ENCODE measurements at regions not wholly inside any gene's neighbourhood (a gene's known extent, or its start where the extent isn't known, plus 50 kb on each side); places are given as distances from the start of the nearest gene placed in this dataset.

DNA sequence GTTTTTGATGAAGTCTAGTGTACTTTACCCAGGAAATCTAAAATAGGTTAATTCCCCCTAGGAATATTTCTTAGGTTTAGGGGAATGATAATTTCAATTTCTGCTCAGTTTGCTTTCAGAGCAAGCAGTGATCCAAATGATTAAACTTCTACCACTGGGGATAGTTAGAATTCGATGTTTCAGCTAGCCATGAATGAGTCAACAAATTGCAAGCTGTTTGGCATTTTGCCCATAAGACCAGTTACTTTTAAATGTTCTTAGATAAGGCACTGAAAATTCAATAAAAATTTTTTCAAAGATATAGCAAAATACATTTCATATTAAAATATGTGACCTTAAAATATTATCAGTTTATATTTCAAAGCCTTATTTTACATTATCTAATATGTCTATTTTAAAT lies 993.6 kb downstream of the ARAP2 start:
- Histone ChIP-seq H3K4me1 (no peaks in the 10 kb centered on the region), H3K27me3 (no peaks in the 10 kb centered on the region), H3K36me3 (no peaks in the 10 kb centered on the region), H3K9me3 (replicated peaks) (no peaks in the 10 kb centered on the region), H3K27ac (no peak overlapping the region), H3K4me3 (no peak overlapping the region)
- no peak for DNase-seq

DNA sequence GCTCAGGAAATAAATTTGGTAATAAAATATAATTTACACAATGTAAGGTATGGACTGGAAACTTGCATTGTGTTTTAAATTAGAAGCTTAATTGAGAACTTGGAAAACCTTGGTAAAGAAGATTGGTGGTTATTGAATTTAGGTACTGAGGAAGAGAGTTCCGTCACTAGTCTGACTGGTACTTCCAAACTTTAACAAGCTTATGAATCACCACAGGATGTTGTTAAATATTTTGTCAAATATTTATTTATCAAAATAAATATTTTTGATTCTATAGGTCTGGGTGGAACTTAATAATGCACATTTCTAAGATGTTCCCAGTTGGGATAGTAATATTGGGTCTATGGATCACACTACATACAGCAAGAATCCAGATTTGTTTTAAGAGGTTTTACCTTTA lies 992.2 kb downstream of the ARAP2 start:
- no peak for DNase-seq
- Histone ChIP-seq H3K27me3 (no peaks in the 10 kb centered on the region), H3K4me3 (no peak overlapping the region), H3K4me1 (no peaks in the 10 kb centered on the region), H3K27ac (no peak overlapping the region), H3K36me3 (no peaks in the 10 kb centered on the region), H3K9me3 (replicated peaks) (no peaks in the 10 kb centered on the region)

DNA sequence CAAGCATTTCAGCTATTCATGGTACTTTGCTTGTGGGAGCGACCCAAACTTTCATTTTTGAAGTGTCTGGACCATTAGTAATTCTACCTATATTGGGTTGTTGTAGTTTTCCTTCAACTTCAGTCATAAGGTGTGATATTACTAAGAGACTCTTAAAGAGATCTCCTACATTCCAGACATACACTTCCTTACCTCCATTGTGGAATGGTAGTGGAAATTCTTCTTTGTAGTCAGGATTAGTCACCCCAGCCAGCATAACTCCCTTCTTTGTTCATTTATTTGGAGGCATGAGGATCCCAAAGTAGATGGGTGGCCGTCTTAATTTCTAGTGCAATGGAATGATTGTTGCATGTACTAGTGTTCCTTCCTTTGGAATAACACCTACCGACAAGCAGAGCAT lies 991.4 kb downstream of the ARAP2 start:
- H3K36me3 ChIP-seq = no peaks in the 10 kb centered on the region
- H3K4me3 ChIP-seq = no peak overlapping the region
- no peak overlapping the region for H3K27ac ChIP-seq
- H3K9me3 ChIP-seq (replicated peaks) = no peaks in the 10 kb centered on the region
- no peaks in the 10 kb centered on the region for H3K4me1 ChIP-seq
- no peaks in the 10 kb centered on the region for H3K27me3 ChIP-seq
- DNase-seq = no peak

DNA sequence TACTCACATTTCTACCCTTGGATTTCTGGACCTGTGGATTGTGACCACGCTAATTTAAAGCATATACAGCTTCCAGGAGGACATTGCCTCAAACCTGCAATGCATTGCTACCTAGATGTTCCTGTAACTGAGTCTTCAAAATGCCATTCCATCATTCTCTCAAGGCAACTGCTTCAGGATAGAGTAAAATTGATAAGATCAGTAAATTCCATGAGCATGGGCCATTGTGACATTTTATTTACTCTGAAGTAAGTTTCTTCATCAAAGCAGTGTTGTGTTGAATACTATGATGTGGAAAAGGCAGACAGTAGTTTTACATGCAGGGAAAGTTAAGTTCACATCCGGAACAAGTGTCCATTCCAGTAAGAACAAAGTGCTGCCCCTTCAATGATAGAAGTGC lies 991.0 kb downstream of the ARAP2 start:
- H3K27ac ChIP-seq = no peak overlapping the region
- no peak overlapping the region for H3K4me3 ChIP-seq
- H3K4me1 ChIP-seq = no peaks in the 10 kb centered on the region
- H3K36me3 ChIP-seq = no peaks in the 10 kb centered on the region
- no peaks in the 10 kb centered on the region for H3K27me3 ChIP-seq
- DNase-seq = no peak
- no peaks in the 10 kb centered on the region for H3K9me3 ChIP-seq (replicated peaks)

DNA sequence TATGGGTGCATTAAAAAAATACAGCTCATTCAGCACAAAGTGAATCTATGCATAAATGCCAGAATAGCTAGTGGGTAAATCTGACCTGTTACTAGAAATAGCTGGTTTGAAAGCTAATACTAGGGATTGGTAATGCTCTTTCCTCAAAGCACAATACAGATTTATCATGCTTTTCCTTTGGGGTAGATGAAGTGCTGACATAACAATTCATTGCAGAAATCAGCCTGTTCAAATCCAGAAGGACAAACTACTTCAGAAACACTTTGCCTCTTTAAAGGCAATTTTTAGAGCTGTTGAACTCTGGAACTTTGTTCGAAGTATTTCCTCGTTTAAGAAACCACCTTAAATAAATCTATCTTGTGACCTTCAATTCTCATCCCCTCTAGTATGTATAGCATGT lies 957.9 kb downstream of the ARAP2 start:
- H3K9me3 ChIP-seq (replicated peaks) = no peaks in the 10 kb centered on the region; the same call in 1 of the 2 replicates
- no peaks in the 10 kb centered on the region for H3K4me1 ChIP-seq
- H3K4me3 ChIP-seq = no peak overlapping the region
- H3K27me3 ChIP-seq = no peaks in the 10 kb centered on the region; the same call in 1 of the 2 replicates
- no peak overlapping the region for H3K27ac ChIP-seq
- no peak for DNase-seq
- H3K36me3 ChIP-seq = no peaks in the 10 kb centered on the region

DNA sequence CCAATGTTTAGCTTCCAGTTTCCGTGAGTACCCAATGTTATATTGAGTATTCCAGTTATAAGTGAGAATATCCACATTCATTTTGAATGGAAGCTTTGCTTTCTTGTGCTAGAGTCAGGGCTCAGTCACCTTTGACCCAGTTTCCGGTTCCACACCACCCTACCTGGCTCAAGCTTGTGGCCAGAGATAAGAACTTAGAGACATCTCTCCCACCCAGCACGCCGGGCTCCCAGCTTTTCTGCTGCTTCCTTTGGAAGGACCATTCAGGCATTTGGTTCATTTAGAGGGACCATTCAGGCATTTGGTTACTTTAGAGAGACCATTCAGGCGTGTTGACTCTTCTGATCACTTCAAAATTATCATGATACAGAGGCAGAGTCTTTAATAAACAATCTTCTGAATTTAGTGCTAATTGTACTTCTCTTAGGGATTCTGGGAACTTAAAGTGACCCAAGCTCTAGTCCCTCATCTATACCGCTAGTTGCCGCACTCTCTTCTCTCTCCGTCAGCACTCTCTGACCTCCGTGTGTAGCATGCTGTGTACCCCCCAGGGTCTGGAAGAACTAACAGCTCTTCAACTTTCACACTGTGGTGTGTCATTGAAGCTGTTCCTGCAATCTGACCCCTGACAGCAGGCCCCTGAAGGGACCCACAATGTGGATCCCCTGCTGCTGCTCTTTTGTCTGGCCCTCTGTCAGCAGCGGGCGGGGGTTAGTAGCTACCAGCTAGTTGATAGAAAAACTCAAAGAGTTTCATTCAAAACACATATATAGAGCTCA lies 943.1 kb downstream of the ARAP2 start:
- DNase-seq = peak in 1 of 2 experiments; percentile 2
- Histone ChIP-seq H3K4me1 (no peaks in the 10 kb centered on the region), H3K9me3 (replicated peaks) (no peaks in the 10 kb centered on the region), H3K27me3 (0 out of 2 replicates have a peak, but pooled peaks cover 4% of the 10 kb centered on the region), H3K36me3 (no peaks in the 10 kb centered on the region), H3K4me3 (no peak overlapping the region), H3K27ac (no peak overlapping the region)

DNA sequence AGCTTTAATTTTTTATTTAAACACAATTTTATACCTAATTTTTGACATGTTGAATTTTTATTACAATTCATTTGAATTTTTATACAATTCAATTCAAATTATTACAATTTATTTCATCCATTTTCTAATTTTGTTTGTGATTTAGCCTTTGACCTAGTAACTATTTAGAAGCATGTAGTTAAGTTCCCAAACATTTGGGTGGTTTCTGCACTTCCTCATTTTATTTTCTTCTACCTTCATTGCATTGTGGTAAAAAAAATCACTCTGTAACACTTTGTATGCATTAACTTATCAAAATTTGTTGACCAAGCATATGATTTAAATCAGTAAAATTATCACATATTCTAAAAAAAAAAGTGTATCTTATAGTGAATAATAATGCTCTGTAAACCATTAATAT lies 928.9 kb downstream of the ARAP2 start:
- Histone ChIP-seq H3K36me3 (no peaks in the 10 kb centered on the region), H3K27me3 (no peaks in the 10 kb centered on the region), H3K4me1 (no peaks in the 10 kb centered on the region), H3K4me3 (no peak overlapping the region), H3K9me3 (replicated peaks) (no peaks in the 10 kb centered on the region), H3K27ac (no peak overlapping the region)
- no peak for DNase-seq

DNA sequence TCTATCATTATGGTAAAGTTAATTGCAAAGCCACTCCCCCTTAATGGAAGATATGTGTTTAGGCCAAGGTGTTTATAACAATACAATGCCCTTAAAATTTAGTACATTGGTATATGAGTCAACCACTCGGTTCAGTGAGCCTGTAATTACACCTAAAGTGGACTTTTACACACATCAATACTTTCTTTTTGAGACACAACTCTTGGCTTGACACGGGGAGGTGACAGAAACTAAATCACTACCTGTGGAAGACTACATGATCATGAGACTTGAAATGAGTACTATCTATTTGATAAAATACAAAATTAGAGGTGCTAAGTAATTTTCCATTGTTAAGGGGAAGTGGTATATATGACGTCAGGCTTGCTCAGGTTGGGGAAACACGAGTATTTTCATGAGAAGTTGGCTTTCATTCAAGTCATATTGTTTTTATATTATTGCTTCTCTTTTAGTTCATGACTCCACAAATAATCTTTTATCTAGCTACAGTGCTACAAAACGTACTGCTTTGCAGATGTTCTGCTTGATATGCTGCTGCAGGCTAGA lies 918.3 kb downstream of the ARAP2 start:
- H3K9me3 ChIP-seq (replicated peaks) = no peaks in the 10 kb centered on the region

DNA sequence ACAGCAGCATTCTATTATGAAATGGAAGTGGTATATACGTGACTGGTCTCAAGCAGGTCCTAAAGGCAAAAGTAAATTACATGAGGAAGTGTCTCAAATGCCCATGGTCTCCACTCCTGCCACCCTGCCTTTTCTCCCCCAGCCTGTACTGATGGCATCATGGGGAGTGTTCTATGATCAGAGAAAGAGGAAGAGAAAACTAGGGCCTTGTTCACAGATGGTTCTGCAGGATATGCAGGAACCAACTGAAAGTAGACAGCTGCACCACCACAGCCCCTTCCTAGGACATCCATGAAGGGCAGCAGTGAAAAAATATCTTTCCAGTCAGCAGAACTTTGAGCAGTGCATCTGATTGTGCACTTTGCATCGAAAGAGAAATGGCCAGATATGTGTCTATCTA lies 901.5 kb downstream of the ARAP2 start:
- H3K27ac ChIP-seq = no peak overlapping the region
- H3K4me3 ChIP-seq = no peak overlapping the region
- no peaks in the 10 kb centered on the region for H3K36me3 ChIP-seq
- DNase-seq = no peak
- no peaks in the 10 kb centered on the region for H3K4me1 ChIP-seq
- no peaks in the 10 kb centered on the region for H3K27me3 ChIP-seq
- no peaks in the 10 kb centered on the region for H3K9me3 ChIP-seq (replicated peaks)

More for the DNA sequence above, 918.3 kb downstream of the ARAP2 start:
- DNase-seq = no peak
- no peak overlapping the region for H3K4me3 ChIP-seq
- H3K4me1 ChIP-seq = no peaks in the 10 kb centered on the region
- H3K27ac ChIP-seq = no peak overlapping the region
- H3K36me3 ChIP-seq = no peaks in the 10 kb centered on the region
- H3K27me3 ChIP-seq = 0 out of 2 replicates have a peak, but pooled peaks cover 2% of the 10 kb centered on the region

DNA sequence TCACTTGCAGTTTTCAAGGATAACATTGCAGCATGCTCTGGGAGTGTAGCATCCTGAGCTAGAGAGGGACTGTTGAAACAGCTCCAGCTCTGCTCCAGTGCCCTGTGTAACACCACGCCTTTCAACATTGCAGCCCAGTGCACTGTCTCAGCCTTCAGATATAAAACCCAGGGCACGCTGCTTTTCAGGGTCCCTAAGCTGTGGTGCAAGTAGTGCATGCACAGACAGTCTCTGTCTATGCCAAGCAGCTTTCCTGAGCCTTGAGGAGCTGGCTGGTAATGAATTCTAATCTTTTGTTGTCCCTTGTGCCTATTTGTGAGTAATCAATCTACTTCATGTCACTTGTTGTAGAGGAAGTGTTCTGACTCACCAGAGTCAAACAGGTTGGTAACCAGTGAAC lies 897.0 kb downstream of the ARAP2 start:
- H3K27me3 ChIP-seq = no peaks in the 10 kb centered on the region
- no peak for DNase-seq
- 0 out of 2 replicates have a peak, but pooled peaks cover 3% of the 10 kb centered on the region for H3K9me3 ChIP-seq (replicated peaks)
- H3K27ac ChIP-seq = no peak overlapping the region
- no peaks in the 10 kb centered on the region for H3K4me1 ChIP-seq
- H3K4me3 ChIP-seq = no peak overlapping the region
- H3K36me3 ChIP-seq = no peaks in the 10 kb centered on the region

DNA sequence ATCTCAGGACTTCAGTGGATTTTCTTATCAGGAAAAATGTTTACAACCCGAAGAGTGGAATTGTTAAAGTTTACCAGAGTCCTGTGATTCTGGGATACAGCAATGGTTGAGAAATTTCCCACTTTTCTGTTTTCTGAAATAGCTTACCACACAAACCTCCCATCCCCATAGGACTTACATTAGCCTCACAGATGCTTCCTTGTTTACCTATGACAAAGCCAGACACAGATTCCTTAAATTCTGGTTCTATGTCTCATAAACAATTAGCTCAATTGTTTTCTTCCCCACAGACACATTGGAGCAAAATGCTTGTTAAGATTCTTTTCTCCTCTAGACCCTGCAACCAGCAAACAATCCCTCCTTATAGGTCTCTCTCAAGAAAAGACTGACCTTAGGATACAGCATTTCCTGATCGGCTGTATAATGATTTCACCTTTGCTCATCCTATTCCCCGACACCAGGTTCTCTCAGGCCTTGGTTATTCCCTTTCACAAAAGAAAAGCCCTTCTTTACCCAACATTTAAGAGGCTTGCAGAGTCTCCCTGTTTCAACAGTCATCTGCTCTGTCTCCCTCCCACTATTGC lies 886.2 kb downstream of the ARAP2 start:
- no peaks in the 10 kb centered on the region; the same call in 1 of the 2 replicates for H3K36me3 ChIP-seq
- H3K27me3 ChIP-seq = no peaks in the 10 kb centered on the region
- H3K4me1 ChIP-seq = no peaks in the 10 kb centered on the region
- H3K9me3 ChIP-seq (replicated peaks) = no peaks in the 10 kb centered on the region
- DNase-seq = no peak
- H3K4me3 ChIP-seq = no peak overlapping the region
- H3K27ac ChIP-seq = no peak overlapping the region

DNA sequence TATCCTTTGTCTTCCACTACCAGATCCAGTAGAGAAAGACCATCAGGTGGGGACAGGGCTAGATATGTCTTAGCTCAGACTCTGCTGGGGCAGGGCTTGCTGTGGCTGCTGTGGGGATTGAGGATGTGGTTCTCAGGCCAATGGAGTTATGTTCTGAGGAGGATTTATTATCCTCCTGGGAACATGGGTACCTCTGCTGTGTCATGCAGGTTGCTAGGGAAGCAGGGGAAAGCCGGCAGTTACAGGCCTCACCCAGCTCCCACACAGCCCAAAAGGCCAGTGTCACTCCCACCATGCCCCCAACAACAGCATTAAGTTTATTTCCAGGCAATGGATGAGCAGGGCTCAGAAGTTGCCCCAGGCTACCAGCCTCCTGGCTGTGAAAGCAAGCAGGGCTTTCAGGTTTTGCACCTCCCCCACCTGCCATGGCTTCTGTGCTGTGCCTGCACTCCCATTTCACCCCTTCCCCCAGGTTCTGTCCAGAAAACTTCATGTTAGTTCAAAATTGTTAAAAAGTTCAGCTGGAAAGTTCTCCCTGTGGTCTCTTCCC lies 879.9 kb downstream of the ARAP2 start:
- H3K4me1 ChIP-seq = no peaks in the 10 kb centered on the region
- H3K9me3 ChIP-seq (replicated peaks) = no peaks in the 10 kb centered on the region
- no peak overlapping the region for H3K4me3 ChIP-seq
- no peak for DNase-seq
- H3K36me3 ChIP-seq = no peaks in the 10 kb centered on the region
- no peaks in the 10 kb centered on the region for H3K27me3 ChIP-seq
- no peak overlapping the region for H3K27ac ChIP-seq

DNA sequence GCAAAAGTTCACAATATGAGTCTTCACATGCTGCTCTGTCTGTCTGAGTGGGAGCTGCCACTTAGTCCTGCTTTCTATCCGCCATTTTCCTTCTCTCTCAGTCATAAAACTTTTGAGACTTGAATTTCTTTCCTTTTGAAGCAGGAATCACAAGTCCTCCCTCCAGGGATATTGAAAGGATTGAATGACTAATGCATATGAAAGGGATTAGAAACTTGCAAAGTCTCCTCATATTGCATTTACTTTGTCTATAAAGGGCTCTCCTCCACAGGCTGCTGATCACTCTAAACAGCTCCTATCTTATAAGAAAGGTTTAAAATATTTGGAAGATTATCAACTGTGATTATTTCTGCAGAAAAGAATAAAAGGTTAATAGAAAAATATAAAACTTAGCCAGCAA lies 879.1 kb downstream of the ARAP2 start:
- Histone ChIP-seq H3K27ac (no peak overlapping the region), H3K4me3 (no peak overlapping the region), H3K36me3 (no peaks in the 10 kb centered on the region), H3K27me3 (no peaks in the 10 kb centered on the region), H3K9me3 (replicated peaks) (no peaks in the 10 kb centered on the region), H3K4me1 (no peaks in the 10 kb centered on the region)
- no peak for DNase-seq

DNA sequence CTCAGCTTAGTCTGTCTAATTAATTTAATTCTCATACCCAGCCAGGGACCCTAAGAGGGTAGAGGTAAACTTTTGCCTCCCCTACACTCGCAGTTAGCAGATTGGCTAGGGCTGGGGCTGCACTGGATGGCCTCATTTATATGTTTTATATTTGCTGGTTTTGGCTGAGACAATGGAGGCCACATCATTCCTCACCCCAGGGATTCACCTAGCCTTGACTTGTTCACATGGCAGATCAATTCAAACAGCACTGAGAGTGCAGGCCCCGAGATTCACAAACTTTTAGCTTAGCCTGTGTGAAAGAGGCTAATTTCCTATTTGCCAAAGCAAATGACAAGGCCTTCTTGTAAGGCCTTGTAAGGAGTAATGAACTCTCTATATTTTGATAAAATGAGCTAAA lies 844.4 kb downstream of the ARAP2 start:
- Histone ChIP-seq H3K9me3 (replicated peaks) (no peaks in the 10 kb centered on the region), H3K27ac (no peak overlapping the region), H3K27me3 (no peaks in the 10 kb centered on the region), H3K4me1 (no peaks in the 10 kb centered on the region), H3K36me3 (no peaks in the 10 kb centered on the region), H3K4me3 (no peak overlapping the region)
- no peak for DNase-seq

DNA sequence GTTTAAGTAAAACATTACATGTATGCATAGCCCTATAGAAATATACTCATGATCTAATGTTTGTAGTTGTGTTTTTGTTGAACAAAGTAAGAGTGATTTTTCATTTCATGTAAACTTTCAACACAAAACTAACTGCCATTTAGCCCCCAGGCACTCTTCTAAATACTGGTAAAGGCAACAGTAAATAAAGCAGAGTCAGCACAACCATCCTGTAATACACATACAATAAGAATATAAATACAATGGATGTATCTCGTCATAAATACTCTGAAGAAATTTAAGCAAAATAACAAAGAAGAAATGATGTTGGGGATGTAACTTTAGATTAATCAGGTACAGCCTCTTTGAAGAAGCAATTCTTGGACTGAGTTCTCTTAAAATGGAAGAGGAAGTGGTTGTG lies 821.2 kb downstream of the ARAP2 start:
- Histone ChIP-seq H3K4me1 (no peaks in the 10 kb centered on the region), H3K27me3 (no peaks in the 10 kb centered on the region), H3K27ac (no peak overlapping the region), H3K36me3 (no peaks in the 10 kb centered on the region), H3K9me3 (replicated peaks) (no peaks in the 10 kb centered on the region), H3K4me3 (no peak overlapping the region)
- no peak for DNase-seq
